Muscle of back (tissue), 3 donors: ENCODE measurements at regions not wholly inside any gene's neighbourhood (a gene's known extent, or its start where the extent isn't known, plus 50 kb on each side); places are given as distances from the start of the nearest gene placed in this dataset.

ENCODE experiments used
- DNase-seq, 3 donors: peaks; one replicate each; pipeline versions ENCODE4 v3.0.0 to v3.0.0-alpha.2; 2013

GRCh38 chr3:189455009-189455408, 176.2 kb upstream of the TP63 start:
- DNase-seq: peak in 1 of 3 donors; percentile 5

- DNase-seq: peak in 1 of 3 donors; percentile 49
These were observed 175.4 kb upstream of the TP63 start for GRCh38 chr3:189455641-189456417.

- DNase-seq: peak in 1 of 3 donors; percentile 17
These were observed 174.0 kb upstream of the TP63 start for GRCh38 chr3:189457201-189457607.

GRCh38 chr3:189457631-189458412, 173.4 kb upstream of the TP63 start:
- peak; percentile 36 to 82 (median 59) for DNase-seq

GRCh38 chr3:189458528-189458927, 172.7 kb upstream of the TP63 start:
- DNase-seq: peak in 2 of 3 donors; percentile 50 to 59

GRCh38 chr3:189459231-189459630, 172.0 kb upstream of the TP63 start:
- no peak for DNase-seq

- DNase-seq: no peak
These were observed 170.7 kb upstream of the TP63 start for GRCh38 chr3:189460511-189460910.

GRCh38 chr3:189464799-189465198, 166.4 kb upstream of the TP63 start:
- no peak for DNase-seq

GRCh38 chr3:189466004-189466403, 165.2 kb upstream of the TP63 start:
- no peak for DNase-seq

GRCh38 chr3:189467451-189467850, 163.7 kb upstream of the TP63 start:
- DNase-seq: no peak

- no peak for DNase-seq
These were observed 156.2 kb upstream of the TP63 start for GRCh38 chr3:189474944-189475343.

- no peak for DNase-seq
These were observed 153.6 kb upstream of the TP63 start for GRCh38 chr3:189477614-189478013.

GRCh38 chr3:189486556-189486955, 144.6 kb upstream of the TP63 start:
- DNase-seq: no peak

GRCh38 chr3:189488241-189488767, 142.9 kb upstream of the TP63 start:
- peak; percentile 11 to 68 (median 36) for DNase-seq

- no peak for DNase-seq
These were observed 140.9 kb upstream of the TP63 start for GRCh38 chr3:189490337-189490736.

GRCh38 chr3:189490749-189491148, 140.4 kb upstream of the TP63 start:
- DNase-seq: no peak

- no peak for DNase-seq
These were observed 139.4 kb upstream of the TP63 start for GRCh38 chr3:189491831-189492230.

- no peak for DNase-seq
These were observed 137.9 kb upstream of the TP63 start for GRCh38 chr3:189493271-189493670.

- DNase-seq: no peak
These were observed 136.6 kb upstream of the TP63 start for GRCh38 chr3:189494632-189495031.

GRCh38 chr3:189496375-189497138, 134.6 kb upstream of the TP63 start:
- DNase-seq: no peak

GRCh38 chr3:189498995-189499704, 132.0 kb upstream of the TP63 start:
- no peak for DNase-seq
